SK-N-MC (cell line): ENCODE measurements at regions not wholly inside any gene's neighbourhood (a gene's known extent, or its start where the extent isn't known, plus 50 kb on each side); places are given as distances from the start of the nearest gene placed in this dataset.

Experiments used
- DNase-seq: peaks from one replicate; pipeline ENCODE4 v3.0.0-alpha.2; 2011; ENCODE audit warnings: low read depth, low spot score
- H3K27ac ChIP-seq: fragments of 200-600 bp; sonication (generic); 2 replicates; pipeline ENCODE4 v1.5.1; 2016; ENCODE audit warnings: mixed run types
- H3K36me3 ChIP-seq: fragments of 200-600 bp; sonication (generic); 2 replicates; pipeline ENCODE4 v1.6.1; 2017; ENCODE audit warnings: antibody characterized with exemption, low read length, mixed read lengths; ENCODE audit not compliant: insufficient read depth
- H3K4me3 ChIP-seq: fragments of 200-600 bp; sonication (generic); 2 replicates; pipeline ENCODE4 v1.5.1; 2016
- H3K9ac ChIP-seq: fragments of 200-600 bp; sonication (generic); 2 replicates; pipeline ENCODE4 v1.8.0; 2017; ENCODE audit warnings: mixed run types, mixed read lengths; ENCODE audit not compliant: insufficient read length
- H3K9me3 ChIP-seq: fragments of 200-600 bp; sonication (generic); 2 replicates; pipeline ENCODE4 v1.6.1; 2017; ENCODE audit warnings: low read depth, mild to moderate bottlenecking, antibody characterized with exemption, low read length, moderate library complexity, mixed read lengths
- EZH2 ChIP-seq: fragments of 200-600 bp; sonication (generic); IDR thresholded peaks from one replicate; pipeline ENCODE4 v1.6.1; 2017; ENCODE audit warnings: antibody characterized with exemption
- FOXP2 ChIP-seq: optimal IDR thresholded peaks from 2 replicates; pipeline ENCODE3; 2011; ENCODE audit warnings: mild to moderate bottlenecking, moderate library complexity; ENCODE audit not compliant: insufficient read depth; ENCODE audit errors: extremely low read length, control extremely low read depth
- POLR2AphosphoS5 ChIP-seq: IDR thresholded peaks from 2 replicates; pipeline ENCODE4 v1.6.1; 2012; ENCODE audit warnings: mild to moderate bottlenecking, low read depth, low read length, borderline replicate concordance

DNA sequence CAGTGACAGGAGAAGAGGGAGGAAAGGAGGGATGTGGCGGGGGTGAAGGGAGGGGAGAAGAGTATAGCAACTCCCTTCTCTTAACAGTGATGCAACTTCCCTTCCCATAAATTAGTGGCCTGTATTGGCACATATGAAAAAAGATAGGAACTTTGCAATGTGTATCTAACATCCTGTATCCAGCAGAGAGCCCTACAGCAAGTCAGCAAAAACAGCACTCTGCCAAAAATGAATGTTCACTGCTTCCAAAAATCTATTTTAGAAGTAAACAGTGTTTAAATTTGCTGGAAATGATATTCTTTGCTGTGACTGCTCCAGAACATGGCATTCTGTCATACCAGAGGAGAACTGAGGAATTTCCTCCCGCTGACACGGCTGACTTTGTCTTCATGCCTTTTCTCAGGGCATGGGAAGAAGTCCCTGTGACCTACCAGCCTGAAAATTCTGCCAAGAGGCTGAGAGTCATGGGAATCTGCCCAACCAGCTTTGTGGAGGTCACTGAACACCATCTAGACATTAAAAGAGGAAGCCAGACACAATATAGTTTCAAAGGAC is 343.4 kb upstream of the RASGEF1B start:
- no peak for TF ChIP-seq EZH2
- TF ChIP-seq FOXP2: peak; percentile 54
- peak; percentile 64; the same call in 1 of the 2 replicates for TF ChIP-seq POLR2AphosphoS5
- Histone ChIP-seq H3K4me3 (peak overlapping the region; percentile 67), H3K9ac (peak overlapping the region; percentile 69), H3K36me3 (no peaks in the 10 kb centered on the region), H3K27ac (peak overlapping the region; percentile 99), H3K9me3 (no peaks in the 10 kb centered on the region)
- DNase-seq: peak; percentile 96

DNA sequence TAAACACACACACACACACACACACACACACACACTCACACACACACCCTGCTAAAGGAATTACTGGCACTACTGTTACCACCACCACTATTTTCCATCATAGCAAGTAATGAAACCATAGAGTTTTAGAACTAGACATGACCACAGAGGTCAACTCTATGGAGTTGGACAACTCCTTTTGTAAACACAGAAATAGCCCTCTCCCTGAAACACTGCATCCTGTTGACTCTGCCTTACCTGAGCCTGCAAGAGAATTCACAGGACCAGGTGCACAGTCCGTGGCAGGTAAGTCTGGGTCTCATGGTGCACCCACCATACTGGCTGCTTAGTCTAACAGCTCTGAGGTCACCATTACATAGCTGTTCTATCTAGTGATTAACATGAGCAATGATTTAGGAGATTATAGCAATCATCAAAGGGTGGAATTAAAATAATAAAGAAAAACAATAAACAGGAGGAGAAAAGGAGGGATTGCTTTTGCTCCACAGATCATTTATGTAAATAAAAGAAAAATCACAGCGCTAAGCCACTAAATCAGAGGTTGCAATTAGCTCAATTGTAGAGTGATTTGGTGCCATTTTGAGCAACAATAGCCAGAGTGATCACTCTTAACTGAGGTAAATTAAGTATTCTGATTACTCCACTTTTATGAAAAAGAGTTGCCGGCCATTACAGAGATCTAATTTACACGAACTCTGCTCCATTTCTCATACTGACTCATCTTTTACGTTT is 340.0 kb upstream of the RASGEF1B start:
- H3K4me3 ChIP-seq: no peak overlapping the region
- H3K27ac ChIP-seq: no peak overlapping the region
- no peaks in the 10 kb centered on the region for H3K36me3 ChIP-seq
- DNase-seq: no peak
- TF ChIP-seq EZH2 (no peak), FOXP2 (no peak), POLR2AphosphoS5 (no peak)
- no peak overlapping the region for H3K9ac ChIP-seq
- H3K9me3 ChIP-seq: no peaks in the 10 kb centered on the region

DNA sequence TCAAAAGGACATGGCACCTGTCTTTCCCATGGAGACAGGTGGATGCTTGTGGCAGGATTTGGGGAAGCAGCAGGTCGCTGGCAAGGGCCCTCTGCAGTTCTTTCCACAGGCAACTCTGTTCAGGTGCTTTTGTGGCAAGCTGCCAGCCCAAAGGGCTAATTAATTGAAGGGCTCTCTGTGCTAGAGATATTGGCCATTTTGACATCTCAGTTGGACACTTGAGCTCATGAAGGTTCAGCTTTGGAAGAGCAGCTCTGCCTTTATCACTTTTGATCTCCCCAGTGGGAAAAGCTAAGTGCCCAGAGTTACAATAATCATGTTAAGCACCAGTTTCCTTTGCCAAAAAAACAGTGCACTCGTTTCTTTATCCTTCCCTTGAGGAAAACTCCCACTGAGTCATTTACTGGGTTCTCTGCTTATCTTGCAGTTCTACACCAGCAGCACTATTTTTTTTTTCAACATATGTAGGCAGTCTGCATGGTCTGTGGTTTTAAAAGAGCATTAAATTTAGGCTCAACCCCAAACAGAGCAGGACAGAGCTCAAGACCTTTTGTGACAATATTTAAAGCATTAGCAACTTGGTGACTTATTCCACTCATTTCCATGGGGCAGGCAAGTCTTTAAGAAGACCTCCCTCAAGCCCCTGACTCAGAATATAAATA is 336.4 kb upstream of the RASGEF1B start:
- Histone ChIP-seq H3K4me3 (peak overlapping the region; percentile 64), H3K9me3 (no peaks in the 10 kb centered on the region), H3K9ac (no peak overlapping the region), H3K27ac (peak overlapping the region; percentile 86), H3K36me3 (no peaks in the 10 kb centered on the region)
- DNase-seq: peak; percentile 97
- TF ChIP-seq FOXP2 (peak; percentile 52), EZH2 (no peak), POLR2AphosphoS5 (peak; percentile 85; the same call in 1 of the 2 replicates)

DNA sequence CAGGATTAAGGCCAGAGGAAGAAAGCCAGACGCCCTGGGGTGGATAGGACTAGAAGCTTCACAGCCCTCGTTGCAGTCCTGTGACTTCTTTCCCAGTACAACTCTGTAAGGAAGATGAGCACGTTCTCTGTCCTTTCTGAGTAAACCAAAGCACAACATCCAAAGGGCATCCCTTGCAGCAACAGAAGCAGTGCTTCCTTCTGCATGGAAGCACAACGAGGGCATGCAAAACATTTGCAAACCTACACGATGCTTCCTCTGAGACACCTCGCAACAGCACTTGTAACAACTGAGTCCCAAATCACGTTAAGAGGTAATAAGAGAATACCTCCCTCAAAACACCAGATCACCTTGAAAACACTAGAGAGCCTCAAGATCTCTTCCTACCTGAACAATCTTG is 335.7 kb upstream of the RASGEF1B start:
- Histone ChIP-seq H3K27ac (no peak overlapping the region), H3K9me3 (no peaks in the 10 kb centered on the region), H3K9ac (no peak overlapping the region), H3K4me3 (peak overlapping the region; percentile 64), H3K36me3 (no peaks in the 10 kb centered on the region)
- DNase-seq: no peak
- no peak for TF ChIP-seq FOXP2
- TF ChIP-seq EZH2: no peak
- TF ChIP-seq POLR2AphosphoS5: no peak

DNA sequence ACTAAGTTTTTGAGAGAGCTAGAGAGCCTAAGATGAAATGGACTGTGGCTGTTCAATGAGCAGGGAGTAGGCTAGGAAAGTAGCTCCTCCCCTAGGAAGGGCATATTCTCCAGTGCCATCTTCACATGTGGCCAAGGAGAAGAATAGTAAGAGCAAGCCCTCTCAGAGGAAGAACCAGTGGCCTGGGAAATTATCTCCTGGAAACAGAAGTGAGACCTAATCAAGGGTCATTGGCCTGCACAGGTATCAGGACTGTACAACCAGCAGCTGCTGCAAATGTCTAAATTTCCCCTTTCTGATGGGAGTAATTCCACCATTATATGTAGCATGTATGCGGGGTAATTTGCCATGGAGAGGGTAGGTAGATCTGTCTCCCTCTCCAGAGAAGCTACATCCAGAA is 334.8 kb upstream of the RASGEF1B start:
- no peak overlapping the region for H3K9ac ChIP-seq
- no peak for TF ChIP-seq FOXP2
- no peak for TF ChIP-seq EZH2
- no peak for TF ChIP-seq POLR2AphosphoS5
- DNase-seq: no peak
- H3K27ac ChIP-seq: no peak overlapping the region
- no peak overlapping the region for H3K4me3 ChIP-seq
- H3K36me3 ChIP-seq: no peaks in the 10 kb centered on the region
- H3K9me3 ChIP-seq: no peaks in the 10 kb centered on the region

DNA sequence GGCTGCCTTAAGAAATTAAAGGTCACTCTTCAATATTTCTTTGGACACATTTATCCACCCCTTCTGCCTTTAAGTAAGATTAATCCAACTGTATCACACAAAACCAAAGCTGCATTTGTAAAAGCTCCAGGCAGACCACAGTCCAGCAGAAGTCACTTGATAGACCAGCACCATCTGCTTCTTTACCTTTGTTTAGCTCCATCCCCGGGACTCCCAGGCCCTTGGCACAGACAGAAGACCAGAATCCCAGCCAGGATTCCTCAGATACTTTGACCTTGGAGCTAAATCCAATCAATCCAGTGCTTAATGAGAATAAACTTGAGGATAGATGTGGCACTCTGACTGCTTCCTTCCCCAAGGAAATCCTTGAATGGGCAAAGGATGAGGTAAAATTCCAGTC is 333.1 kb upstream of the RASGEF1B start:
- no peaks in the 10 kb centered on the region for H3K36me3 ChIP-seq
- no peak overlapping the region for H3K27ac ChIP-seq
- H3K9ac ChIP-seq: no peak overlapping the region
- no peak for DNase-seq
- H3K9me3 ChIP-seq: no peaks in the 10 kb centered on the region; the same call in 1 of the 2 replicates
- TF ChIP-seq POLR2AphosphoS5 (no peak), EZH2 (no peak), FOXP2 (no peak)
- H3K4me3 ChIP-seq: no peak overlapping the region

DNA sequence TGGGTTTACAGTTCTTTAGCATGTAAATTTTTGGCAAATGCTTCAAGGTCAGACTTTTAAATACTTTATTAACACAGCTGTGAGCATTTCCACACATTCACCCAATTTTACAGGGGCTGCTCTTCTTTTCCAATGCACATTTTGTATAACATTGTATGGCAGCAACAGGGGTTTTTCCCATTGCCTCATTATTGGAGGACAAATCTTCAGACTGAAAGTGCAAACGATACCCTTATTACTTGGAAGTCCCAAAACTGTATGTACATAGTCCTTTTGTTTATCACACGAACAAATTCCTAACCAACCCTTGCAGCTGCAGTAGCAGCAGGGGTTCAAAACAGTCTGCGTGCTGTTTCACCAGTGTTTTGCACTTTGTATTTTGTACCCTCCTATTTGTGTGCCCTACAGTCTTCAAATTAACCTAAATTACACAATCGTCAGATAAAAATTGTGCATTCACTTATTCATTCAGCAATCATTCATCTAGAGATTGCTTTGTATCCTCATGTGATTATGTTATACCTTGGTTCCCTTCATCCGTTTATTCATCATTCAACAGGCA is 330.7 kb upstream of the RASGEF1B start:
- TF ChIP-seq POLR2AphosphoS5: no peak
- TF ChIP-seq EZH2: no peak
- TF ChIP-seq FOXP2: no peak
- no peak for DNase-seq
- Histone ChIP-seq H3K27ac (no peak overlapping the region), H3K36me3 (no peaks in the 10 kb centered on the region), H3K9ac (no peak overlapping the region), H3K4me3 (no peak overlapping the region), H3K9me3 (no peaks in the 10 kb centered on the region; the same call in 1 of the 2 replicates)

DNA sequence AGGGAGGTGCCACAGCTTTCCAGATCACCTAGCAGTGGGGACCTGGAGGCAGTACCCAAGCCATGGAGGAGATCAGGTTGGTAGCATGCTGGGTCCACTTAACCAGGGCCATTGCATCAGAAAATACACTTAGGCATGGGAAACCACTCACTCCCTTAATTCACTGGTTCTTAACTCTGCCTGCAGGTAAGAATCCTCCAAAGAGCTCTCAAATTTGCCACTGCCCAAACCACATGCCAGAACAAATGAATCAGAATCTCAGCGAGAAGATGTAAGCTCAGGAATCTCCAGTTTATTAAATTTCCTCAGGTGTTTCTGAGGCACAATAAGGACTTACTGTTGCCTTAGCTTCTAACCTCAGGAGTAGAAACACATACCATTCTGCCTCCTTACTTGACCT is 327.7 kb upstream of the RASGEF1B start:
- no peak overlapping the region for H3K27ac ChIP-seq
- H3K36me3 ChIP-seq: no peaks in the 10 kb centered on the region
- no peaks in the 10 kb centered on the region; the same call in 1 of the 2 replicates for H3K9me3 ChIP-seq
- no peak for DNase-seq
- TF ChIP-seq FOXP2: no peak
- no peak for TF ChIP-seq EZH2
- TF ChIP-seq POLR2AphosphoS5: no peak
- H3K9ac ChIP-seq: no peak overlapping the region
- H3K4me3 ChIP-seq: no peak overlapping the region
